ENCODE measurements at regions not wholly inside any gene's neighbourhood (a gene's known extent, or its start where the extent isn't known, plus 50 kb on each side); places are given as distances from the start of the nearest gene placed in this dataset.

DNA sequence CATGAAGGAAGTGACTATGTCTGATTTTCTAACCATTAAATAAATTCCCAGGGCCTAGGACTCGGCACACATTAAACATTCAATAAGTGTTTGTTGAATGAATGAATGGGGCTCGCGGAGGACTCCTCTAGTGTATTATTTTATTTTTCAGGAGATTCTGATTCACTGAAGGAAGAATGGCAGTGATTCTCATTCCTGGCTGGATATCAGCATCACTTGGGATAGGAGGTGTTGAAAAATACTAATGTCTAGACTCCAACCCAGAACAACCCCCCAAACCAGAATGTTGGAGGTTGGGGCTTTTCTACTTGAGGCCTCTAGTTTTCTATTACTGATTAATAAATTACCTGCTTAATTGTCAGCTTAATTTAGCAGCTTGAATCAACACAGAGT, 195.4 kb downstream of the BTBD3 start:
- no peak for TF ChIP-seq CTCF (IDR thresholded peaks at IDR 0.05; ENCODE audit: insufficient read depth, low read depth, low read length)
- no peak for TF ChIP-seq EZH2 (IDR thresholded peaks at IDR 0.05; ENCODE audit: insufficient read depth, low read length)
